ENCODE measurements at regions not wholly inside any gene's neighbourhood (a gene's known extent, or its start where the extent isn't known, plus 50 kb on each side); places are given as distances from the start of the nearest gene placed in this dataset.
A peak's percentile ranks its signal among the peaks of the same experiment; 100 is the strongest.

GRCh38 chr6:26196846-26197635 lies 109.8 kb downstream of the HFE start:
- Histone ChIP-seq H2BK120ac (ENCODE audit: low read depth, low read length, poor library complexity, severe bottlenecking) (no peak overlapping the region), H3K79me1 (ENCODE audit: insufficient read depth, low read depth, low read length, poor library complexity, severe bottlenecking) (no peaks in the 10 kb centered on the region), H3K23ac (ENCODE audit: insufficient read length, low read depth, low read length) (no peak overlapping the region), H2BK12ac (ENCODE audit: insufficient read length, low read depth, low read length) (no peak overlapping the region), H3K4me2 (ENCODE audit: insufficient read depth, insufficient read length, low read length) (peak overlapping the region; percentile 64), H3K27ac (ENCODE audit: insufficient read length, low read depth, low read length) (peak overlapping the region; percentile 13), H3K14ac (ENCODE audit: insufficient read depth, low read length) (peak overlapping the region; percentile 79), H2AFZ (ENCODE audit: low read length) (no peak overlapping the region), H2BK15ac (ENCODE audit: low read depth, low read length) (no peak overlapping the region), H2AK5ac (ENCODE audit: insufficient read length, low read length) (no peak overlapping the region), H3K4ac (ENCODE audit: low read depth, low read length) (no peak overlapping the region), H3K9ac (ENCODE audit: extremely low read depth, insufficient read length, low read length) (peak overlapping the region; percentile 99), H2BK20ac (ENCODE audit: low read depth, low read length, poor library complexity, severe bottlenecking) (no peak overlapping the region), H3K4me1 (ENCODE audit: insufficient read depth, low read length) (no peaks in the 10 kb centered on the region), H4K20me1 (ENCODE audit: control insufficient read depth, insufficient read depth, insufficient read length) (no peaks in the 10 kb centered on the region), H3K56ac (ENCODE audit: insufficient read length, low read depth, low read length) (no peak overlapping the region), H4K91ac (ENCODE audit: insufficient read length, low read depth, low read length) (no peak overlapping the region), H3K79me2 (ENCODE audit: insufficient read depth, low read length) (no peaks in the 10 kb centered on the region), H3K9me3 (ENCODE audit: control insufficient read depth, low read depth, low read length) (no peaks in the 10 kb centered on the region), H3K18ac (ENCODE audit: insufficient read length, low read depth, low read length) (peak overlapping the region; percentile 55), H4K5ac (ENCODE audit: insufficient read length, low read depth, low read length) (no peak overlapping the region), H4K8ac (replicated peaks; ENCODE audit: insufficient read length, low read depth, low read length) (no peak overlapping the region), H3K27me3 (ENCODE audit: insufficient read depth, low read length) (no peaks in the 10 kb centered on the region), H2BK5ac (ENCODE audit: insufficient read length, low read length) (no peak overlapping the region), H3T11ph (ENCODE audit: low read length) (no peak overlapping the region), H3K23me2 (ENCODE audit: insufficient read length, low read depth, low read length, poor library complexity, severe bottlenecking) (peaks cover 4% of the 10 kb centered on the region)
- no peak for TF ChIP-seq CTCF (conservative IDR thresholded peaks at IDR 0.05)
- H3K9me3 Mint-ChIP-seq = no peaks in the 10 kb centered on the region; a peak in 2 of 5 replicates
- H3K27me3 Mint-ChIP-seq (ENCODE audit: low read depth) = peaks cover 10% of the 10 kb centered on the region; the same call in 1 of the 2 replicates
- peaks cover 4 to 9% (median 6%) of the 10 kb centered on the region in 3 experiments; a peak in 5 of 7 replicates for H3K36me3 Mint-ChIP-seq (ENCODE audit: insufficient read depth in 1 of 3, low read depth in 3 of 3)
- H3K27ac Mint-ChIP-seq = peak overlapping the region; percentile 56 to 99 (median 95)
- peaks cover 25% of the 10 kb centered on the region in 2 experiments for H3K4me1 Mint-ChIP-seq
- DNase-seq = peak; percentile 86
- peak overlapping the region; percentile 95 to 97 for H3K4me3 Mint-ChIP-seq
- no CpG with 5 or more reads among the region's 51 CpGs for WGBS (ENCODE audit: extremely low coverage, insufficient read length, low lambda C conversion rate)

Measured in H9 (cell line).